Esophagus squamous epithelium (tissue), 4 donors: ENCODE measurements at regions not wholly inside any gene's neighbourhood (a gene's known extent, or its start where the extent isn't known, plus 50 kb on each side); places are given as distances from the start of the nearest gene placed in this dataset.

ENCODE experiments used
- POLR2A ChIP-seq, 4 donors: fragments of 450-650 bp; IDR thresholded peaks; one replicate each; pipeline ENCODE4 v1.6.1; 2017; ENCODE audit warnings: antibody characterized with exemption in 4 of 4, mild to moderate bottlenecking in 4 of 4, moderate library complexity in 3 of 4
- TF ChIP-seq, protein P1 (sequence below), 6 experiments: fragments of 450-650 bp in 4 of 6; fragments of 200-600 bp in 2 of 6; sonication (generic) in 2 of 6; IDR thresholded peaks; one replicate each; pipeline ENCODE4 v1.5.1; 2016 to 2019; ENCODE audit warnings: antibody characterized with exemption in 6 of 6, mild to moderate bottlenecking in 4 of 6, moderate library complexity in 4 of 6

- TF ChIP-seq, protein P1, sequence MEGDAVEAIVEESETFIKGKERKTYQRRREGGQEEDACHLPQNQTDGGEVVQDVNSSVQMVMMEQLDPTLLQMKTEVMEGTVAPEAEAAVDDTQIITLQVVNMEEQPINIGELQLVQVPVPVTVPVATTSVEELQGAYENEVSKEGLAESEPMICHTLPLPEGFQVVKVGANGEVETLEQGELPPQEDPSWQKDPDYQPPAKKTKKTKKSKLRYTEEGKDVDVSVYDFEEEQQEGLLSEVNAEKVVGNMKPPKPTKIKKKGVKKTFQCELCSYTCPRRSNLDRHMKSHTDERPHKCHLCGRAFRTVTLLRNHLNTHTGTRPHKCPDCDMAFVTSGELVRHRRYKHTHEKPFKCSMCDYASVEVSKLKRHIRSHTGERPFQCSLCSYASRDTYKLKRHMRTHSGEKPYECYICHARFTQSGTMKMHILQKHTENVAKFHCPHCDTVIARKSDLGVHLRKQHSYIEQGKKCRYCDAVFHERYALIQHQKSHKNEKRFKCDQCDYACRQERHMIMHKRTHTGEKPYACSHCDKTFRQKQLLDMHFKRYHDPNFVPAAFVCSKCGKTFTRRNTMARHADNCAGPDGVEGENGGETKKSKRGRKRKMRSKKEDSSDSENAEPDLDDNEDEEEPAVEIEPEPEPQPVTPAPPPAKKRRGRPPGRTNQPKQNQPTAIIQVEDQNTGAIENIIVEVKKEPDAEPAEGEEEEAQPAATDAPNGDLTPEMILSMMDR (IDR thresholded peaks at IDR 0.05), result no peak
- TF ChIP-seq POLR2A (IDR thresholded peaks at IDR 0.05), result no peak
Measured at GRCh38 chr2:67760995-67761394, 301.8 kb downstream of the C1D start.
